ENCODE measurements at regions not wholly inside any gene's neighbourhood (a gene's known extent, or its start where the extent isn't known, plus 50 kb on each side); places are given as distances from the start of the nearest gene placed in this dataset.

DNA sequence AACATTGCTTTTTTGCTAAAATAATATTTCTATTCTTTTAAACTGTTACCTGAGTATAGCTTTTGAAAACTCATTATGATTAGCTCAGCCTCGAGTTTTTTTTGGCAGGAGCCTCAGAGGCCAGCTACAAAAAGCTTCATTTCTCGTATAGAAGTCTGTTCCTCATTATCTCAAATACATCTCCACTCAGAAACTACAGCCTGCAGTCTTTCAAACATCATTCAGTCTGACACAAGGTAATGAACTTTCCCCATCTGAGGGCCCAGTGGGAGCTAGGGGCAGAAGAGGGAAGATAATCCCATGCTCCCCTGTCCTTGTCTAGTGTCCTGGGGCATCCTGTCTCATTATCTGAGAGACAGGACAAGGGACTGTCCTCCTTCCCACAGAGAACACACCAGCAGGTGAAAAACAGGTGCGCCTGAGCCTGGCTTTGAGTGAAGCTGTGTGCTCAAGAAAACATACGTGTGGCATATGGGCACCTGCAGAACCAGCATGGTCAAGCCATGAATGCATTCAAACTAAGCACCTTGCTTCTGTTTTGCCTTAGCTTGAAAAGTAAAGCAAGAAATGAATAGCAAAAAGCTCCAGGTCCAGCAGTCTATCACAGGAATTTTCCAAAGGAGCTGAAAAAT lies 247.5 kb downstream of the MREG start:
- no peak for DNase-seq

DNA sequence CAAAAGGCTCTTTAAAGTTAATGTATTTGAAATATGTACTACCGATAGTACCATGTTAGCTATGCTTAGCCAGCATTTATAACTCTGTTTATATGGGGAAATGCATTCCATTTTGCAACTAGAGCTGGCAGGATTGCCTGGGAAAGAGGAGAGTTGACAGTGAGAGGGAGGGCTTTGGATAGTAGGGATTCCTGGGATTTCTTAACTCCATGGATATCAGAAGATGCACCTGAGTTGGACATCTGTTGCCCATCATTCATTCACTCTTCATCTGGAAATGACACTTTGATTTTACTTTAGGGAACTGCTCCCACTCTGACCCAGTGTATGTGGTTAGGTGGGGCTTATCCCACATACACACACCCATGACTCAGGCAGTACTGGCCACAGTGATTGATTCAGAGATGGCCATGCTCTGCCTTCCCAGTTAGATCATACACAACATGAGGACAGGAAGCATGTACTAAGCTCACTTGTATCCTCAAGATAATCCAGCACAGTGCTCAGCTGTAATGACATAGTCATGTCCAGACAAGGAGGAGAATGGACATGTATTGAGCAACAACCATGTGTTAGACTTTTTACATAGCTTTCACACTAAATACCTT lies 248.8 kb downstream of the MREG start:
- no peak for DNase-seq

- no peak for DNase-seq
These were observed 252.8 kb downstream of the MREG start for GRCh38 chr2:215760557-215760956.

DNA sequence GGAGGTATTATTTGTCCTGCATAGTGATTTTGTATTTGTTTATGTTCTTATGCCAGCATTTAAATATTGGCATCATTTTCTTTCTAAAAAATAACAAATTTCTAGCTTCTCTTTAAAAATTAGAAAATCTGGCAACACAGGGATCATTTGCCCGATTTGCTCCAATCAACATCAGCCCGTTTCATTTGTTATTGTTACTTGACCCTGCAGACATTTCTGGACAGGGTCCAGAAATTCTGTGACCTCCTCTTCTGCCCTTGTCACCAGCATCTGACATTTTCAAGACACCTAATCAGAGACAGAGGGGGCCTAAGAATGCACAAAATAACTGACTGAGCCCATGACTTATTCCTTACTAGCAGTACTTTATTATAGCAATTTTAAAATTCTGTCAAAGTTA lies 253.3 kb downstream of the MREG start:
- no peak for DNase-seq

DNA sequence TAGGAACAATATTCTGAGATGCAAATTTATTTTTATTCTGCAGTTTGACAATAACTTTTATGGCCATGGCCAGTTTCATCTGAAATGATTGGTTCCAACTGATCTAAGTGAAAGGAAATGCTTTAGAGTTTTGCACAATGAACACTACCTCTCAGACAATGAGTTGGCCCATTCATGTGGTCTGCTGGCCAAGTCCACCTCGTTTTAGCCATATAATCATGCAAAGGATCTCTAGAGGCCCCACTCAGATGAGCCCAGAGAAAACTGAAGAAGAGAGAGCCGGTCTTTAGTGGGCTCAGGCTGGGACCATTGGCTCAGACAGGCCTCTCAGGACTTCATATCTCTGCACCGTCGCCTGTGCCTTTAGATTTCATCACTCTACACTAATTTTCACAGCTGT lies 254.7 kb downstream of the MREG start:
- no peak for DNase-seq

GRCh38 chr2:215756346-215756730 lies 257.0 kb downstream of the MREG start:
- DNase-seq, result no peak

- no peak for DNase-seq
These were observed 257.6 kb downstream of the MREG start for GRCh38 chr2:215755641-215756345.

DNA sequence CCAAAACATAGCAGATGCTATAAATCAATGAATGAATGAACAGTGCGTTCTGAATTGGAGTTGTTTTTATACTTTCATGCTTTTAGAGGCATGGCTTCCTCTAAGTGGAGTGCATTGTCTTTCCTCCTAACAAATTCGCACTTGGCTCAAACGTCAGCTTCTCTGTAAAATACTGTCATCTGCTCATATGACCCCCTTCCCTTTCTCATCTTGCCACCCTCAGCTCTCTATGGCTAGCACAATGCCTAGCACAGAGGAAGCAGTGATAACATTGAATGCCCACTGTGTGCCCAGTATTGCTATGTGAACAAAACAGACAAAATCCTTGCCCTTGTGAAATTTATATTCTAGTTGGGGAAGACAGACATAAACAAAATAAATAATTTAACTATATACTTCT lies 258.8 kb downstream of the MREG start:
- no peak for DNase-seq

- no peak for DNase-seq
These were observed 259.5 kb downstream of the MREG start for GRCh38 chr2:215753808-215754207.

GRCh38 chr2:215752991-215753390 lies 260.4 kb downstream of the MREG start:
- no peak for DNase-seq

GRCh38 chr2:215752436-215752835 lies 260.9 kb downstream of the MREG start:
- no peak for DNase-seq

DNA sequence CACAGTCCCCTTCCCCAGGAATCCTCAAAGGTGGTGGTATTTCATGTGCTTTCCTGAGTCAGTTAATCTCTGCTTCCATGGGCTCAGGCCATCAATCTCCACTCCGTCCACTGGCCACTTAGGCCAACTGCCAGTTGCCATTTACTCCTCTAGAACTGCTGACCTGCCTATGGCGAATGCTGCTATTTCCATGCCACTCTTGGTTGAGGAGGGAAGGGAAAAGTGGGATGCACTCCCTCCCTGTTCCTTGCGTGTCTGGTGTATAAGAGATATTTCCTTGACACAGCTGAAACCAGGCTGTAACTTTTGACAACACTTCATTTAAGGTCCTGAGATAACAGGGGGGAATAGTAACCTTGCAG lies 261.5 kb downstream of the MREG start:
- DNase-seq, result no peak

GRCh38 chr2:215751200-215751910 lies 262.0 kb downstream of the MREG start:
- DNase-seq, result no peak

GRCh38 chr2:215750763-215751162 lies 262.6 kb downstream of the MREG start:
- no peak for DNase-seq

- no peak for DNase-seq
These were observed 264.0 kb downstream of the MREG start for GRCh38 chr2:215749092-215749957.

- no peak for DNase-seq
These were observed 264.9 kb downstream of the MREG start for GRCh38 chr2:215748446-215748845.

DNA sequence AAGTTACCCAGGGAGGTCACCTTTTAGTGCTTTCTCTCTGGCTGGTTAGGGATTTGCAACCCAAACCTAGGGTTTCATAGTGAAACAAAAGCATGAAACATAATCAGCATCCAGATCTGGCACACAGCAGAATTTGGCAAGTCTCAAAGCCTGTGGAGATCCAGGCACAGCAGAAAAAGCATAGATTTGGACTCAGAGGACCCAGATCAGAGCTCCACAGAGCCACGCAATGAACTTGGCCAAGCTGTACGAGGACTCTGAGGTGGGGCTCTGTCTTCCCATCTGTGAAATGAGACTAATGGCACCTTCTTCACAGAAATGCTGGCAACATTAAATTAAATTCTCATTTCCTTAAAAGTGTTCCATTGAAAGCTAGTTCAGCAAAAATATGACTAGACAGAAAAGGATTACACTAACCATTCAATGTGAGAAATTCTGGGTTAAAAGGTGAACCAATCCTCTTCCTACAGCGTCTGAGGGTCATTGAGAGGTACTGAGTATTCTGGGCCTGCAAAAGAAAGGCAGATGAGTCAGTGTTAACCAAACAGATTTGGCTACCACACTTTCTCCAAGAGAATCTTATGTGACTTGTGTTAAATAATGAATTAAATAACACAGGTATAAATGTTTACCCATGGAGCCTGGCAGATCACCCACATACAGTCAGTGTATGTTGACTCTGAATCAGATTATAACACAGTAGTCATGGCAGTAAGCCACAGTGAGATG lies 266.3 kb downstream of the MREG start:
- no peak for DNase-seq

DNA sequence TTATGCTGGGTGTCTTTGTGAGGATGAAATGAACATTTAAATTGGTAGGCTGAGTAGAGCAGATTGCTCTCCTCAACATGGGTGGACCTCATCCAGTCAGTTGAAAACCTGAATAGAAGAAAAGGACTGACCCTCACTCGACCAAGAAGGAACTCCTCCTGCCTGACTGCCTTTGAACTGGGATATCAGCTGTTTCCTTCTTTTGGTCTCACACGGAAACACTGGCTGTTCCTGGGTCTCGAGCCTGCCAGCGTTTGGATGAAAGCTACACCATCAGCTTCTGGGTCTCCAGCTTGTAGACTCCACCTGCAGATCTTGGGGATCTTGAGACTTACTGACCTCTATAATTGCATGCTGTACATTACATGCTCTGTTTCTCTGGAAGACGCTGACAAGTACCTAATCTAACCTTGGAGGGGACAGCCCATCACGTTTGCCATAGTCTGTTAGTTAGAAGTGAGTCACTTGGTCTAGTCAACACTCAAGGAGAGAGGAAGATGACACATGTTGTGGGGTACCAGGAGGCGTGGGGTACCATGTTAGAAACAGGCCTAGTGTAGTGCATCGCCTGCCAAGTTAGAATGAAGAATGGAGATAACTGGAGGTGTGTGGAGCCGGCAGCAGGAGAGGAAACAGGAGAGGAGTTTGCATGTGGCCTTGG lies 267.0 kb downstream of the MREG start:
- peak; percentile 63 for DNase-seq

DNA sequence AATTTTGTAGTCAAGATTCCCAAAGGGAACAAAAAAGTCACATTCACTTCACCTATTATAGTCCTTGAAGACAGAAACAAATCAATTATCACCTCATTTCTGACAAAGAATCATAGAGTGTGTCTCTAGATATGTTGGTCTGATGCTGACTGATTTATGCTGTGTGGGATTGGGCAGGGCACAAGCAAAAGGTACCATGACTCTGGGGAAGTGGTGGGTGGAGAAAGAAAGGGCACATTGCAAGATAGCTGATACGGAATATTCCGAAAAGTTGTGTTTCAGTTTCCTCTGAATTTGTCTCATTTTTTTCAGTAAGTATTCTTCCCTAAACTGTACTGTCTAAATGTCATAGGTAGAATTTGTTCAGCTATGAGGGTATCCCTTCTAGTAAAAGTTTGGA lies 268.0 kb downstream of the MREG start:
- DNase-seq, result no peak

DNA sequence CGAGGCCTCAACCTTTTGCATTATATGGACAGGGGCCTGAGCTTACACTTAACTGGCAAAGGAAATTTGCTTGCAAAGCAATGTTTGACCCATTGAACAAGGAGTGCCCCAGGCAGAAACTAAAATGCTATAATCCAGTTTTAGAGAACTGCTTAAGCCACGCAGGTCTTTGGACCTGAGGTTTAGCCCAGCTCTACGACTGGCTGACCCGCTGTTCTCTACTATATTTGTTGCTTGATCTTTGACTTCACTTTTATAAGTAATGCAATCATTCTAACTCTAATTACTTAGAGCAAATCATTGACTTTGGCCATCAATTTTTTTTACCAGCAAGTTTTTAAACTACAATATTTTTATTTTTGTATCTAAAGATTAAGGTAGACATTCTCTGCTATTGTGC lies 268.8 kb downstream of the MREG start:
- DNase-seq, result no peak

DNA sequence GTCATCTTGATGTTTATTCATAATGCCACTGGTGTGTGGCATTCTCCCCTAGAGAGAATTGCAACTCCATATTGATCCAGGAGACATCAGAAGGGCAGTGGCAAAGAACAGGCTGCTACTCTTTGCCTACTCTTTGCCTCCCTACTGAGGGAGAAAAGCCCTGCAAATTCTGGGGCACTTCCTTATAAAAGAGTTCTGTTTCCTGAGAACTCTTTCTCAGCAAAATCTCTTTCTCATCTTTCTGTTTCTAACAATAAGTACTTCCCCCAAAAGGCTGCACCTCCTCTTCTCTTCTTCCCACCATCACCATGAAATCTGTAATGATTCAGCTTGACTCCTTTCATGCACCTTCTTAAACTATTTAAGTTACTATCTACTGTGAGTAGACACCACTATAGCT lies 270.3 kb downstream of the MREG start:
- DNase-seq, result no peak

- DNase-seq, result no peak
These were observed 271.3 kb downstream of the MREG start for GRCh38 chr2:215742021-215742420.

Data from stimulated activated CD8-positive, alpha-beta memory T cell treated with anti-CD3 and anti-CD28 coated beads, Interleukin-4, amount 100 ng/mL, for 48 hours (primary cell).